ENCODE measurements at regions not wholly inside any gene's neighbourhood (a gene's known extent, or its start where the extent isn't known, plus 50 kb on each side); places are given as distances from the start of the nearest gene placed in this dataset.

DNA sequence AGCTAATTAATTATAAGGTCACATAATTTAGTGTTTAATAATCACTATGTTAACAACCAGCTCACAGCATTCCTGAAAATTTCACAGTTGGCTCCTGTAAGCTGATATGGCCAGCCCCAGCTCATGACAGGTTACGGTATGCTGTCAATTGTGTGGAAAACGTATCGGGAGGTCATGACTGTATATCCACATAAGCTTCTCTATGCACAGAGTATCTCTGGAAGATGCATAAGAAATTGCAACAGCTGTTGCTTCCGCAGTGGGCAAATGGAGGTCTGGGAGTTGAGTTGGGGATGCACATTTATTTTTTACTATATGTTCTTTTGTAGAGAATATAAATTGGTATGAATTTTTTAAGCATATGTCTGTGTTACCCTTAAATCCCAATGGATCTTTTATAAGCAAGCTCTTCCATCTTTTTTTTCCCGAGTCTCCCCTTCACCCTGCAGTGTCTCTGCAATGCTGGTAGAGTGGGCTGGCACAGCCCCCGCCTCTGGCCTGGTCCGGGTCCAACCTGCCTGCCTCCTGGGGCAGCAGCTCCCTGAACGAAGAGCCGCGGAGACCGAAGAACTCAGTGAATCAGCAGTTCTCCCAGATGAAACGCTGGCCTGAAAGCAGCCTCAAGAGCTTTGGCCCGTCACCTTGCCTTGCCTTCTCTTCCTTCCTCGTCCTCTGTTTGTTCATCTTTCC lies 139.9 kb upstream of the CDYL start:
- TF ChIP-seq SUZ12 (IDR thresholded peaks at IDR 0.05), result no peak
- no peak for TF ChIP-seq SP1 (IDR thresholded peaks at IDR 0.05)
- TF ChIP-seq FOXM1 (IDR thresholded peaks at IDR 0.05; ENCODE audit: borderline replicate concordance), result no peak
- TF ChIP-seq HDGF (IDR thresholded peaks at IDR 0.05; ENCODE audit: borderline replicate concordance), result no peak
- no peak for TF ChIP-seq FOXA1 (IDR thresholded peaks at IDR 0.05)
- no peak for TF ChIP-seq ZNF384 (IDR thresholded peaks at IDR 0.05)
- no peak for TF ChIP-seq CTBP1 (IDR thresholded peaks at IDR 0.05; ENCODE audit: borderline replicate concordance)
- TF ChIP-seq, protein P1, sequence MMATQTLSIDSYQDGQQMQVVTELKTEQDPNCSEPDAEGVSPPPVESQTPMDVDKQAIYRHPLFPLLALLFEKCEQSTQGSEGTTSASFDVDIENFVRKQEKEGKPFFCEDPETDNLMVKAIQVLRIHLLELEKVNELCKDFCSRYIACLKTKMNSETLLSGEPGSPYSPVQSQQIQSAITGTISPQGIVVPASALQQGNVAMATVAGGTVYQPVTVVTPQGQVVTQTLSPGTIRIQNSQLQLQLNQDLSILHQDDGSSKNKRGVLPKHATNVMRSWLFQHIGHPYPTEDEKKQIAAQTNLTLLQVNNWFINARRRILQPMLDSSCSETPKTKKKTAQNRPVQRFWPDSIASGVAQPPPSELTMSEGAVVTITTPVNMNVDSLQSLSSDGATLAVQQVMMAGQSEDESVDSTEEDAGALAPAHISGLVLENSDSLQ (IDR thresholded peaks at IDR 0.05), result no peak

Measured in HEK293T (cell line).